ENCODE measurements at regions not wholly inside any gene's neighbourhood (a gene's known extent, or its start where the extent isn't known, plus 50 kb on each side); places are given as distances from the start of the nearest gene placed in this dataset.

DNA sequence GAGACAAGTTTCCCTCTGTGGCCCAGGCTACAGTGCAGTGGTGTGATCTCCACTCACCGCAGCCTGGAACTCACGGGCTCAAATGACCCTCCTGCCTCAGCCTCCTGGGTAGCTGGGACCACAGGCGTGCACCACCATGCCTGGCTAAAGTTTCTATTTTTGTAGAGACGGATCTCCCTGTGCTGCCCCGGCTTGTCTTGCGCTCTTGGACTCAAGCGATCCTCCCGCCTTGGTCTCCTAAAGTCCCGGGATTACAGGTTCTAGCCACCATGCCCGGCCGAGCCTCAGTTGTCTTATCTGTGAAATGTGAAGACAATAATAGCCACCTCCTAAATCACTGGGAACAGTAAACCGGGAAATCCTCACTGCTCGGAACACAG lies 88.1 kb downstream of the FOXL3 start:
- no peaks in the 10 kb centered on the region for H3K36me3 Mint-ChIP-seq (ENCODE audit: low read depth)
- no peaks in the 10 kb centered on the region for H3K27me3 ChIP-seq (ENCODE audit: control insufficient read depth, insufficient read depth, low read length, poor library complexity, severe bottlenecking)
- TF ChIP-seq, protein P1, sequence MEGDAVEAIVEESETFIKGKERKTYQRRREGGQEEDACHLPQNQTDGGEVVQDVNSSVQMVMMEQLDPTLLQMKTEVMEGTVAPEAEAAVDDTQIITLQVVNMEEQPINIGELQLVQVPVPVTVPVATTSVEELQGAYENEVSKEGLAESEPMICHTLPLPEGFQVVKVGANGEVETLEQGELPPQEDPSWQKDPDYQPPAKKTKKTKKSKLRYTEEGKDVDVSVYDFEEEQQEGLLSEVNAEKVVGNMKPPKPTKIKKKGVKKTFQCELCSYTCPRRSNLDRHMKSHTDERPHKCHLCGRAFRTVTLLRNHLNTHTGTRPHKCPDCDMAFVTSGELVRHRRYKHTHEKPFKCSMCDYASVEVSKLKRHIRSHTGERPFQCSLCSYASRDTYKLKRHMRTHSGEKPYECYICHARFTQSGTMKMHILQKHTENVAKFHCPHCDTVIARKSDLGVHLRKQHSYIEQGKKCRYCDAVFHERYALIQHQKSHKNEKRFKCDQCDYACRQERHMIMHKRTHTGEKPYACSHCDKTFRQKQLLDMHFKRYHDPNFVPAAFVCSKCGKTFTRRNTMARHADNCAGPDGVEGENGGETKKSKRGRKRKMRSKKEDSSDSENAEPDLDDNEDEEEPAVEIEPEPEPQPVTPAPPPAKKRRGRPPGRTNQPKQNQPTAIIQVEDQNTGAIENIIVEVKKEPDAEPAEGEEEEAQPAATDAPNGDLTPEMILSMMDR (conservative IDR thresholded peaks at IDR 0.05), result no peak
- peaks cover 7% of the 10 kb centered on the region for H3K27me3 Mint-ChIP-seq (ENCODE audit: insufficient read depth)
- H3K4me3 Mint-ChIP-seq, result no peak overlapping the region
- WGBS, 2 experiments (ENCODE audit: insufficient coverage in 1 of 2, insufficient read length in 1 of 2), result 93 to 100% methylated on average over 13 of the region's 13 CpGs
- H3K4me1 Mint-ChIP-seq, result peaks cover 9% of the 10 kb centered on the region
- no peak overlapping the region for H3K27ac ChIP-seq (ENCODE audit: low read depth, low read length)
- peaks cover 6% of the 10 kb centered on the region for H3K4me1 ChIP-seq (ENCODE audit: control insufficient read depth, insufficient read depth, low read length)
- no peaks in the 10 kb centered on the region for H3K9me3 ChIP-seq (ENCODE audit: control insufficient read depth, low read length)
- H3K4me3 ChIP-seq (ENCODE audit: low read length), result no peak overlapping the region
- H3K27ac Mint-ChIP-seq, result no peak overlapping the region
- peak; percentile 23 for DNase-seq
- no peaks in the 10 kb centered on the region for H3K36me3 ChIP-seq (ENCODE audit: control insufficient read depth, insufficient read depth, low read length)
- no peaks in the 10 kb centered on the region for H3K9me3 Mint-ChIP-seq
- no peak overlapping the region for H3K9ac ChIP-seq (ENCODE audit: extremely low read depth, low read length, poor library complexity, severe bottlenecking)

DNA sequence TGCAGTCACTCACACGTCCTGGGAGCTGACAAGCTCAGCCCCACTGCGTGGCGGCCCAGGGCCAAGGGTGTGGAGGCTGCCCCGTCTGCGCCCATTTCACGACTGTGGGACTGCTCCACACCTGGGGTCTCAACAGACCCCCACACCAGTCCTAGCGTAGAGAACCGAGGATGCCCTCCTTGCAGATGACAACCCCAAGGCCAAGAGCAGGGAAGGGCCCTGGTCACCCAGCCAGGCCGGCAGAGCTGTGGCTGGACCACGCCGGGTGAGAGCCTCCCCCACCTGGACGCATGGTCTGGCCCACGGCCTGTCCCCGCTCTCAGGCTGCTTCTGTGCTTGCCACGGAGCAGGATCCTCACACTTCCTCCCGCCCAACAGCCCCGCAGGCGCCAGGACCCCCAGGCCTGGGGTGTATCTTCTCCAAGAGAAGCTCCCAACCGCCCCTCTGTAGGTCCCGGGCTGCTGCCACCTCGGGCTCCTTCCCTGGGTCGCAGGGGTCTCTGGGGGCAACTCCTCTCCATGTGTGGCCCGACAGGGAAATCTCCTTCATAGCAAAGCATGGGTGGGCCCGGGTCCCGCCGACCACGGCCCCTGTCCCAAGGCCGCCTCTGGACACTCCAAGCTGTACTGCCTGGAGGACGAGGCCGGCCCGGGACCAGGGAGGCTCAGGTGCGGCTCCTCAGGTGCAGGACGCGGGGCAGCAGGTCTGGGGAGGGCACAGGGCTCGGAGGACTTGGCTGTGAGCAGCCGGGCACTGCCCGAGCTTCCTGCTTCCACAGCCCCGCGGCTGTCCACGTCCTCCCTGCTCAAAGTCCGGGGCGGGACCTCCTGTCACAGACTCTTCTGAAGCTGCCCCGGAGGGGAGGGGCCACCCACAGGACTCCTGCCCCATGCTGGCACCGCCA lies 88.8 kb downstream of the FOXL3 start:
- Histone ChIP-seq H3K9me3 (ENCODE audit: control insufficient read depth, low read length) (peaks cover 5% of the 10 kb centered on the region), H3K4me1 (ENCODE audit: control insufficient read depth, insufficient read depth, low read length) (no peaks in the 10 kb centered on the region), H3K36me3 (ENCODE audit: control insufficient read depth, insufficient read depth, low read length) (no peaks in the 10 kb centered on the region), H3K4me3 (ENCODE audit: low read length) (no peak overlapping the region), H3K27ac (ENCODE audit: low read depth, low read length) (no peak overlapping the region), H3K27me3 (ENCODE audit: control insufficient read depth, insufficient read depth, low read length, poor library complexity, severe bottlenecking) (no peaks in the 10 kb centered on the region), H3K9ac (ENCODE audit: extremely low read depth, low read length, poor library complexity, severe bottlenecking) (no peak overlapping the region)
- peaks cover 3% of the 10 kb centered on the region for H3K4me1 Mint-ChIP-seq
- H3K27me3 Mint-ChIP-seq (ENCODE audit: insufficient read depth), result peaks cover 10% of the 10 kb centered on the region
- no peak overlapping the region for H3K27ac Mint-ChIP-seq
- H3K9me3 Mint-ChIP-seq, result peaks cover under 1% of the 10 kb centered on the region
- WGBS, 2 experiments (ENCODE audit: insufficient coverage in 1 of 2, insufficient read length in 1 of 2), result 83 to 88% methylated on average over 34 to 44 of the region's 44 CpGs
- no peaks in the 10 kb centered on the region for H3K36me3 Mint-ChIP-seq (ENCODE audit: low read depth)
- TF ChIP-seq, protein P1 (conservative IDR thresholded peaks at IDR 0.05), result no peak
- H3K4me3 Mint-ChIP-seq, result no peak overlapping the region
- peak; percentile 44 for DNase-seq

DNA sequence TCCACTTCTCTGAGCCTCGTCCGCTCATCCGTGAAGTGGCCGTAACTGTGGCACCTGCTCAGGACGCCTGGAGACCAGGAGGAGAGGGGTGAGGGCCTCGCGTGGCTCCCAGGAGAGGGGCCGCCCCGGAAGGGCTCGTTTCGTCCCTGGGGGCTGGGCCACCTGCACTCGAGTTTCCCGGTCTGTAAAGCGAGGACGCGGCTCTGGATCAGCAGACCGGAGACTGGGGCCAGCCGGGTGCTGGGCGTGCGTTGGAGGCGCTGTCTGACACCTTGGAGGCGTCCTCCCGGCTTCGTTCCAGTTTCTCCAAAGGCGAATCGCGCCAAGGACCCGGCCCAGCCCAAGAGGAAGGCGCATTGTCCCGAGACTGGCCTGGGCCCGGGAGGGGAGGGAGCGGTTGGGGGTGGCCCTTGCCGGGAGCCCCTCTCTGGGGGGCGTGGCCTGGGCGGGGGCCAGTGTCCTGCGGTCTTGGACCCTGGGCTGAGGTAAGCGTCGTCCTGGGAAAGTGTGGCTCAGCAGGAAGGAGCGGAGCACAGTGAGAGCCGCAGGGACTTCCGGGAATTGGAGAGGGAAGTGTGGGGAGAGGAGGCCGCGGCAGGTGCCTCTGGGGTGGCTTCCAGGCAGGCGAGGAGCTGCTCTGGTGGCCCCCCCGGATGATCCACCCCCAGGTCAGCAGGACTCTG lies 89.6 kb downstream of the FOXL3 start:
- no peak overlapping the region for H3K27ac ChIP-seq (ENCODE audit: low read depth, low read length)
- peak overlapping the region; percentile 9 for H3K4me3 Mint-ChIP-seq
- 23 to 39% methylated on average over 26 to 45 of the region's 45 CpGs for WGBS, 2 experiments (ENCODE audit: insufficient coverage in 1 of 2, insufficient read length in 1 of 2)

More for the DNA sequence above, 89.6 kb downstream of the FOXL3 start:
- H3K9me3 ChIP-seq (ENCODE audit: control insufficient read depth, low read length), result peaks cover 13% of the 10 kb centered on the region
- H3K36me3 ChIP-seq (ENCODE audit: control insufficient read depth, insufficient read depth, low read length), result no peaks in the 10 kb centered on the region
- peaks cover 3% of the 10 kb centered on the region for H3K4me1 Mint-ChIP-seq
- no peak overlapping the region for H3K27ac Mint-ChIP-seq
- H3K9ac ChIP-seq (ENCODE audit: extremely low read depth, low read length, poor library complexity, severe bottlenecking), result no peak overlapping the region
- H3K9me3 Mint-ChIP-seq, result peaks cover 9% of the 10 kb centered on the region
- no peaks in the 10 kb centered on the region for H3K4me1 ChIP-seq (ENCODE audit: control insufficient read depth, insufficient read depth, low read length)
- peak; percentile 83 for DNase-seq
- H3K27me3 Mint-ChIP-seq (ENCODE audit: insufficient read depth), result peaks cover 12% of the 10 kb centered on the region
- no peaks in the 10 kb centered on the region for H3K27me3 ChIP-seq (ENCODE audit: control insufficient read depth, insufficient read depth, low read length, poor library complexity, severe bottlenecking)
- TF ChIP-seq, protein P1 (conservative IDR thresholded peaks at IDR 0.05), result no peak
- H3K36me3 Mint-ChIP-seq (ENCODE audit: low read depth), result no peaks in the 10 kb centered on the region
- no peak overlapping the region for H3K4me3 ChIP-seq (ENCODE audit: low read length)

All from endodermal cell (in vitro differentiated cells).